Smooth muscle cell (in vitro differentiated cells): ENCODE measurements at regions not wholly inside any gene's neighbourhood (a gene's known extent, or its start where the extent isn't known, plus 50 kb on each side); places are given as distances from the start of the nearest gene placed in this dataset.

Source experiments
- DNase-seq: peaks from one replicate; lab custom pipeline; 2025; ENCODE audit not compliant: unreplicated experiment; lab: John Stamatoyannopoulos, UW
- H2AFZ ChIP-seq: fragments of 200-600 bp; sonication (generic); 2 replicates; pipeline ENCODE4 v1.6.0; 2016; ENCODE audit warnings: antibody characterized with exemption, low read depth, mild to moderate bottlenecking
- H3F3A ChIP-seq: fragments of 200-600 bp; sonication (generic); 2 replicates; pipeline ENCODE4 v1.6.0; 2017; ENCODE audit warnings: antibody characterized with exemption, low read depth
- H3K27ac ChIP-seq: fragments of 200-600 bp; sonication (generic); 2 replicates; pipeline ENCODE4 v1.5.1; 2016; ENCODE audit warnings: low read depth, mild to moderate bottlenecking
- H3K27me3 ChIP-seq: fragments of 200-600 bp; sonication (generic); 2 replicates; pipeline ENCODE4 v1.6.1; 2016; ENCODE audit warnings: low read depth, mild to moderate bottlenecking
- H3K36me3 ChIP-seq: fragments of 200-600 bp; sonication (generic); 2 replicates; pipeline ENCODE4 v1.5.1; 2016; ENCODE audit warnings: low read depth
- H3K4me1 ChIP-seq: fragments of 200-600 bp; sonication (generic); 2 replicates; pipeline ENCODE4 v1.5.1; 2016; ENCODE audit warnings: low read depth
- H3K4me2 ChIP-seq: fragments of 200-600 bp; sonication (generic); 2 replicates; pipeline ENCODE4 v1.6.0; 2016; ENCODE audit warnings: mild to moderate bottlenecking
- H3K4me3 ChIP-seq: fragments of 200-600 bp; sonication (generic); 2 replicates; pipeline ENCODE4 v1.5.1; 2016; ENCODE audit warnings: mild to moderate bottlenecking
- H3K79me2 ChIP-seq: fragments of 200-600 bp; sonication (generic); 2 replicates; pipeline ENCODE4 v1.6.0; 2016; ENCODE audit warnings: low read depth, mild to moderate bottlenecking
- H3K9ac ChIP-seq: fragments of 200-600 bp; sonication (generic); 2 replicates; pipeline ENCODE4 v1.6.0; 2016; ENCODE audit warnings: low read depth
- H3K9me3 ChIP-seq: fragments of 200-600 bp; sonication (generic); replicated peaks from 2 replicates; pipeline ENCODE4 v1.5.1; 2016; ENCODE audit warnings: low read depth
- H4K20me1 ChIP-seq: fragments of 200-600 bp; sonication (generic); 2 replicates; pipeline ENCODE4 v1.6.0; 2016; ENCODE audit warnings: low read depth
- WGBS: methylation state at CpG from one replicate; pipeline ENCODE4 v1.1.7; 2016; ENCODE audit warnings: low lambda C conversion rate; 5-methylcytosine and 5-hydroxymethylcytosine counted together
- TF ChIP-seq, protein P1 (sequence below): fragments of 200-600 bp; sonication (generic); IDR thresholded peaks from 2 replicates; pipeline ENCODE4 v1.5.1; 2017; ENCODE audit warnings: borderline replicate concordance, mild to moderate bottlenecking, antibody characterized with exemption; ENCODE audit not compliant: insufficient read depth, poor library complexity, severe bottlenecking

DNA sequence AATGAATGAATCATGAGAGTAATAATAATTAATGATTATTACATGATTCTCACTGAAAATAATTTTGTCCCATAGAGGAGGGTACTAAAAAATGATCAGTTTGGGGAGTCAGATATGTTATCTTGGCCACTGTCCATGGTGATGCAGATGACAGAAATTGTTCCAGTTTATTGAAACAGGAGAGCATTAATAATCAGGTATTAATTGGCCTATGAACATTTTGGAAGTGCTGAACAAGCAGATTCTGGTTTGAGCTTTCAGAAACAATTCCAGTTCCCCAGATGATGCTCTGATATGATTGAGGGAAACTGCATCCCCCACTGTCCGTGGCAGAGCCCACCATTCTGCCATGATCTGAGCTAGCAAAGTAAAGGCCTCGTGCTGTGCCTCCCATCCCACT, 345.2 kb downstream of the ZSWIM6 start:
- H3K4me2 ChIP-seq, result no peak overlapping the region
- H3K9me3 ChIP-seq, result no peaks in the 10 kb centered on the region
- no peak overlapping the region for H3K4me3 ChIP-seq
- H3K36me3 ChIP-seq, result no peaks in the 10 kb centered on the region
- H2AFZ ChIP-seq, result no peak overlapping the region
- no peak for DNase-seq
- no peaks in the 10 kb centered on the region for H4K20me1 ChIP-seq
- no peaks in the 10 kb centered on the region for H3K27me3 ChIP-seq
- H3K79me2 ChIP-seq, result no peaks in the 10 kb centered on the region
- TF ChIP-seq, protein P1, sequence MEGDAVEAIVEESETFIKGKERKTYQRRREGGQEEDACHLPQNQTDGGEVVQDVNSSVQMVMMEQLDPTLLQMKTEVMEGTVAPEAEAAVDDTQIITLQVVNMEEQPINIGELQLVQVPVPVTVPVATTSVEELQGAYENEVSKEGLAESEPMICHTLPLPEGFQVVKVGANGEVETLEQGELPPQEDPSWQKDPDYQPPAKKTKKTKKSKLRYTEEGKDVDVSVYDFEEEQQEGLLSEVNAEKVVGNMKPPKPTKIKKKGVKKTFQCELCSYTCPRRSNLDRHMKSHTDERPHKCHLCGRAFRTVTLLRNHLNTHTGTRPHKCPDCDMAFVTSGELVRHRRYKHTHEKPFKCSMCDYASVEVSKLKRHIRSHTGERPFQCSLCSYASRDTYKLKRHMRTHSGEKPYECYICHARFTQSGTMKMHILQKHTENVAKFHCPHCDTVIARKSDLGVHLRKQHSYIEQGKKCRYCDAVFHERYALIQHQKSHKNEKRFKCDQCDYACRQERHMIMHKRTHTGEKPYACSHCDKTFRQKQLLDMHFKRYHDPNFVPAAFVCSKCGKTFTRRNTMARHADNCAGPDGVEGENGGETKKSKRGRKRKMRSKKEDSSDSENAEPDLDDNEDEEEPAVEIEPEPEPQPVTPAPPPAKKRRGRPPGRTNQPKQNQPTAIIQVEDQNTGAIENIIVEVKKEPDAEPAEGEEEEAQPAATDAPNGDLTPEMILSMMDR, result no peak
- H3K4me1 ChIP-seq, result peaks cover 22% of the 10 kb centered on the region
- 83% methylated on average over 2 of the region's 2 CpGs for WGBS
- no peak overlapping the region for H3K9ac ChIP-seq
- no peak overlapping the region for H3K27ac ChIP-seq
- H3F3A ChIP-seq, result no peaks in the 10 kb centered on the region

DNA sequence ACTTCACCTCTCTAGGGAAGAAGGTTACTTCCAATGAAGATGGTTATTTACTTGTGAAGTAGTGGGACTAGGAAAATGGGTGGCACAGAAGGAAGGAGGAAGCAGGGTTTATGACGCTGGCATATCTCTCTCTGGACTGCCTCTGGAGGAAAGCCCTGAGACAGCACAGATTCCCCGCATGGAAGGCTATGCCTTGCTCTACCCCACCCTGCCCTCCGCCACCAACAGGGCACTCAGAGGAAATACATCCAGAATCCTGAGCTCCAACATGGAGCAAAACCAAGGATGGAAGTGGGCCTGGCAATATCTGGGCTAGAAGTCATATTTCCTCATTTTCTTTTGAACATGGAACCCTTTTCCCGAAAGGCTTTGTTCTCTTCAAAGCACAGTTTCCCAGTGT, 346.9 kb downstream of the ZSWIM6 start:
- Histone ChIP-seq H3K4me2 (no peak overlapping the region), H3K4me1 (peaks cover 7% of the 10 kb centered on the region), H3K27me3 (no peaks in the 10 kb centered on the region), H3K4me3 (no peak overlapping the region), H4K20me1 (no peaks in the 10 kb centered on the region), H3K9ac (no peak overlapping the region), H3F3A (no peaks in the 10 kb centered on the region), H3K9me3 (no peaks in the 10 kb centered on the region), H3K79me2 (no peaks in the 10 kb centered on the region), H3K36me3 (no peaks in the 10 kb centered on the region), H3K27ac (no peak overlapping the region), H2AFZ (no peak overlapping the region)
- WGBS, result 61% methylated on average over 4 of the region's 4 CpGs
- DNase-seq, result no peak
- TF ChIP-seq, protein P1, result no peak

DNA sequence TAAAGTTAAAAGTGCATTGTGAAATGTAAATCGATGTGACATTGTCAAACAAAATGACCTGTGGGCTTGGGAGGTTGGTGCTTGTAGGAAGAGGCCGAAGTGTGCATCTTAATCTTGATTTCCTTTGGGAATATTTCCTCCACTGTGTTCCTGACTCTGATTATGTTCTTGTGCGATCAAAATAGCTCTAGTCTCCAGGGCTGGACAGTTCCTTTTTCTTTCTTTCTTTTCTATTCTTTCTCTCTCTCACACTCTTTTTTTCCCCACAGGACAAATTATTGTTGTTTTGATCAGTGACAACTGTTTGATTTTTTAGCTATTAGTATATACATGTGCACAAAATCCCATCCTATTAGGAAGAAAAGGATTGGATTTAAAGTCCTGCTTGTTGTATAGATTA, 347.5 kb downstream of the ZSWIM6 start:
- no peak for DNase-seq
- Histone ChIP-seq H3K4me2 (no peak overlapping the region), H3K27ac (no peak overlapping the region), H3K27me3 (no peaks in the 10 kb centered on the region), H3K4me1 (peaks cover 7% of the 10 kb centered on the region), H3K4me3 (no peak overlapping the region), H3K79me2 (no peaks in the 10 kb centered on the region), H3K9me3 (no peaks in the 10 kb centered on the region), H3K36me3 (no peaks in the 10 kb centered on the region), H4K20me1 (no peaks in the 10 kb centered on the region), H2AFZ (no peak overlapping the region), H3F3A (no peaks in the 10 kb centered on the region), H3K9ac (no peak overlapping the region)
- WGBS, result 90% methylated on average over 3 of the region's 3 CpGs
- TF ChIP-seq, protein P1, result no peak

DNA sequence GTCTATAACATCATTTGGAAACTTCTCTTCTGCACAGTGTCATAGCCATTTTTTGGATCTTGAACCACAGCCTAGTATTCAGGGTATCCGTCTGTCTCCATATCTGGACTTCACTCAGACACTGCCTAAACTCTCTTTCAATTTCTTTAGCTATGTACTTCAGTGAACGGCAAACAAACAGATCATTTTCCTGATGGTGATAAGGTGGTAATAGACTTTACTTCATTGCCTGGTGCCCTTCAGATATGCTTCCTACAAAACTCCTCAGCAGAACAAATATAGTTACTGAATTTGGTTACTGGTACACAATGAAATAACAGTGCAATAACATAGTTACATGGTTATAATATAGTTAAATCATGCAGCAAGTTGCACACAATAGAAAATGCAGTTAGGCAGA, 348.2 kb downstream of the ZSWIM6 start:
- no peak overlapping the region for H3K27ac ChIP-seq
- no peaks in the 10 kb centered on the region for H3K9me3 ChIP-seq
- H3K4me3 ChIP-seq, result no peak overlapping the region
- H2AFZ ChIP-seq, result no peak overlapping the region
- H3K4me1 ChIP-seq, result peaks cover 6% of the 10 kb centered on the region
- 84% methylated on average over 2 of the region's 2 CpGs for WGBS
- H3K9ac ChIP-seq, result no peak overlapping the region
- H3K4me2 ChIP-seq, result no peak overlapping the region
- TF ChIP-seq, protein P1, result no peak
- H4K20me1 ChIP-seq, result no peaks in the 10 kb centered on the region
- no peaks in the 10 kb centered on the region for H3K79me2 ChIP-seq
- no peaks in the 10 kb centered on the region for H3K36me3 ChIP-seq
- no peaks in the 10 kb centered on the region for H3K27me3 ChIP-seq
- no peaks in the 10 kb centered on the region for H3F3A ChIP-seq
- no peak for DNase-seq
